ENCODE measurements at regions not wholly inside any gene's neighbourhood (a gene's known extent, or its start where the extent isn't known, plus 50 kb on each side); places are given as distances from the start of the nearest gene placed in this dataset.

GRCh38 chr6:145086197-145086596 lies 649.1 kb downstream of the EPM2A start:
- H3K4me3 Mint-ChIP-seq (ENCODE audit: unreplicated experiment) = no peak overlapping the region
- H3K27ac Mint-ChIP-seq (ENCODE audit: unreplicated experiment) = peak overlapping the region; percentile 11
- H3K36me3 Mint-ChIP-seq (ENCODE audit: unreplicated experiment) = no peaks in the 10 kb centered on the region
- no peak for DNase-seq (ENCODE audit: extremely low spot score, unreplicated experiment)
- no peaks in the 10 kb centered on the region for H3K9me3 Mint-ChIP-seq (ENCODE audit: unreplicated experiment)
- TF ChIP-seq CTCF (IDR thresholded peaks at IDR 0.05) = no peak
- no peaks in the 10 kb centered on the region for H3K27me3 Mint-ChIP-seq (ENCODE audit: unreplicated experiment)
- H3K4me1 Mint-ChIP-seq (ENCODE audit: unreplicated experiment) = peaks cover 12% of the 10 kb centered on the region

GRCh38 chr6:145087034-145087433 lies 648.3 kb downstream of the EPM2A start:
- Mint-ChIP-seq H3K36me3 (ENCODE audit: unreplicated experiment) (no peaks in the 10 kb centered on the region), H3K9me3 (ENCODE audit: unreplicated experiment) (no peaks in the 10 kb centered on the region), H3K27ac (ENCODE audit: unreplicated experiment) (no peak overlapping the region), H3K27me3 (ENCODE audit: unreplicated experiment) (no peaks in the 10 kb centered on the region), H3K4me1 (ENCODE audit: unreplicated experiment) (peaks cover 12% of the 10 kb centered on the region), H3K4me3 (ENCODE audit: unreplicated experiment) (no peak overlapping the region)
- DNase-seq (ENCODE audit: extremely low spot score, unreplicated experiment) = no peak
- TF ChIP-seq CTCF (IDR thresholded peaks at IDR 0.05) = no peak

GRCh38 chr6:145090801-145091585 lies 644.3 kb downstream of the EPM2A start:
- TF ChIP-seq CTCF (IDR thresholded peaks at IDR 0.05) = no peak
- Mint-ChIP-seq H3K4me3 (ENCODE audit: unreplicated experiment) (no peak overlapping the region), H3K36me3 (ENCODE audit: unreplicated experiment) (no peaks in the 10 kb centered on the region), H3K4me1 (ENCODE audit: unreplicated experiment) (peaks cover 9% of the 10 kb centered on the region), H3K9me3 (ENCODE audit: unreplicated experiment) (no peaks in the 10 kb centered on the region), H3K27ac (ENCODE audit: unreplicated experiment) (no peak overlapping the region), H3K27me3 (ENCODE audit: unreplicated experiment) (no peaks in the 10 kb centered on the region)
- DNase-seq (ENCODE audit: extremely low spot score, unreplicated experiment) = no peak

- H3K9me3 Mint-ChIP-seq (ENCODE audit: unreplicated experiment) = no peaks in the 10 kb centered on the region
- peaks cover 2% of the 10 kb centered on the region for H3K4me1 Mint-ChIP-seq (ENCODE audit: unreplicated experiment)
- H3K36me3 Mint-ChIP-seq (ENCODE audit: unreplicated experiment) = no peaks in the 10 kb centered on the region
- TF ChIP-seq CTCF (IDR thresholded peaks at IDR 0.05) = no peak
- DNase-seq (ENCODE audit: extremely low spot score, unreplicated experiment) = no peak
- no peaks in the 10 kb centered on the region for H3K27me3 Mint-ChIP-seq (ENCODE audit: unreplicated experiment)
- no peak overlapping the region for H3K4me3 Mint-ChIP-seq (ENCODE audit: unreplicated experiment)
- H3K27ac Mint-ChIP-seq (ENCODE audit: unreplicated experiment) = no peak overlapping the region
These were observed 643.7 kb downstream of the EPM2A start for GRCh38 chr6:145091586-145092142.

GRCh38 chr6:145092554-145092953 lies 642.8 kb downstream of the EPM2A start:
- no peaks in the 10 kb centered on the region for H3K4me1 Mint-ChIP-seq (ENCODE audit: unreplicated experiment)
- TF ChIP-seq CTCF (IDR thresholded peaks at IDR 0.05) = no peak
- no peak overlapping the region for H3K27ac Mint-ChIP-seq (ENCODE audit: unreplicated experiment)
- no peak for DNase-seq (ENCODE audit: extremely low spot score, unreplicated experiment)
- no peaks in the 10 kb centered on the region for H3K27me3 Mint-ChIP-seq (ENCODE audit: unreplicated experiment)
- peaks cover 3% of the 10 kb centered on the region for H3K9me3 Mint-ChIP-seq (ENCODE audit: unreplicated experiment)
- peaks cover 3% of the 10 kb centered on the region for H3K36me3 Mint-ChIP-seq (ENCODE audit: unreplicated experiment)
- H3K4me3 Mint-ChIP-seq (ENCODE audit: unreplicated experiment) = no peak overlapping the region

Measured in osteocyte (in vitro differentiated cells).